ENCODE measurements at regions not wholly inside any gene's neighbourhood (a gene's known extent, or its start where the extent isn't known, plus 50 kb on each side); places are given as distances from the start of the nearest gene placed in this dataset.

DNA sequence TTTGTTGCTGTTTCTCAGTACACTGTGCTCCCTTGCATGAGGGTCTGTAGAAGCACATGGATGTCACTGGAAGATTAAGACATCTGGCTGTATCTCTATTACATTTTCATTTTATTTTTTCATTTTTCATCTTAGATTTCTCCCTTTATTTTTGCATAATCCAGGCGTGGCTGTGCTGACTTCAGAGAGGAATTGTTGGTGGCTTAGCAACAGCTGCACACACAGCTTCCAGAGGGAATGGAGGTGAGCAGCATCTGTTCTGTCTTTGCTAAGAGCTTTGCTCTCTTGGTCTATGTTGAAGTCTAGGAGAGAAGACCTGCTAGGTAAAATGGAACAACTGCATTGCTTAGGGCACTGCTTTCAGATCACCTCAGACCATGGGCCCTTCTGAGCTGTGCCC, 254.4 kb upstream of the SP4 start:
- H3K9me3 ChIP-seq (replicated peaks; ENCODE audit: control insufficient read depth, insufficient read depth, low read length), result no peaks in the 10 kb centered on the region
- CTCF ChIA-PET, result no interaction called here
- no peaks in the 10 kb centered on the region for H4K20me1 ChIP-seq (ENCODE audit: control insufficient read depth, insufficient read depth)
- in situ Hi-C loops (cut with MboI) (no loop called here), intact Hi-C loops (cut with micrococcal nuclease; ENCODE audit: unreplicated experiment) (no loop called here)
- SMC1A ChIA-PET (ENCODE audit: uncharacterized antibody, unreplicated experiment), result no interaction called here
- H2AFZ ChIP-seq (ENCODE audit: control insufficient read depth, low read depth, low read length), result no peak overlapping the region
- TF ChIP-seq, protein P1, sequence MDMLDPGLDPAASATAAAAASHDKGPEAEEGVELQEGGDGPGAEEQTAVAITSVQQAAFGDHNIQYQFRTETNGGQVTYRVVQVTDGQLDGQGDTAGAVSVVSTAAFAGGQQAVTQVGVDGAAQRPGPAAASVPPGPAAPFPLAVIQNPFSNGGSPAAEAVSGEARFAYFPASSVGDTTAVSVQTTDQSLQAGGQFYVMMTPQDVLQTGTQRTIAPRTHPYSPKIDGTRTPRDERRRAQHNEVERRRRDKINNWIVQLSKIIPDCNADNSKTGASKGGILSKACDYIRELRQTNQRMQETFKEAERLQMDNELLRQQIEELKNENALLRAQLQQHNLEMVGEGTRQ (IDR thresholded peaks at IDR 0.05; ENCODE audit: borderline replicate concordance, low read depth, low read length), result no peak
- TF ChIP-seq IKZF2 (IDR thresholded peaks at IDR 0.05) (no peak), STAT1 (conservative IDR thresholded peaks at IDR 0.05) (no peak), HCFC1 (IDR thresholded peaks at IDR 0.05; ENCODE audit: low read length) (no peak), RAD21 (IDR thresholded peaks at IDR 0.05; ENCODE audit: insufficient read depth, low read depth, low read length) (no peak), SMAD1 (IDR thresholded peaks at IDR 0.05; ENCODE audit: low read depth, partially characterized antibody) (no peak), STAT3 (IDR thresholded peaks at IDR 0.05; ENCODE audit: low read depth, low read length) (no peak), EED (IDR thresholded peaks at IDR 0.05; ENCODE audit: low read depth) (no peak), SIX5 (IDR thresholded peaks at IDR 0.05; ENCODE audit: low read depth, low read length, severe bottlenecking) (no peak), EGR1 (IDR thresholded peaks at IDR 0.05; ENCODE audit: borderline replicate concordance in 1 of 2, low read depth in 2 of 2, low read length in 2 of 2) (no peak), NR2C2 (IDR thresholded peaks at IDR 0.05; ENCODE audit: borderline replicate concordance, control insufficient read depth, insufficient read length, low read depth) (no peak), PAX8 (IDR thresholded peaks at IDR 0.05) (no peak), RCOR1 (conservative IDR thresholded peaks at IDR 0.05; ENCODE audit: low read depth, low read length) (no peak)
- TF ChIP-seq, protein P2, sequence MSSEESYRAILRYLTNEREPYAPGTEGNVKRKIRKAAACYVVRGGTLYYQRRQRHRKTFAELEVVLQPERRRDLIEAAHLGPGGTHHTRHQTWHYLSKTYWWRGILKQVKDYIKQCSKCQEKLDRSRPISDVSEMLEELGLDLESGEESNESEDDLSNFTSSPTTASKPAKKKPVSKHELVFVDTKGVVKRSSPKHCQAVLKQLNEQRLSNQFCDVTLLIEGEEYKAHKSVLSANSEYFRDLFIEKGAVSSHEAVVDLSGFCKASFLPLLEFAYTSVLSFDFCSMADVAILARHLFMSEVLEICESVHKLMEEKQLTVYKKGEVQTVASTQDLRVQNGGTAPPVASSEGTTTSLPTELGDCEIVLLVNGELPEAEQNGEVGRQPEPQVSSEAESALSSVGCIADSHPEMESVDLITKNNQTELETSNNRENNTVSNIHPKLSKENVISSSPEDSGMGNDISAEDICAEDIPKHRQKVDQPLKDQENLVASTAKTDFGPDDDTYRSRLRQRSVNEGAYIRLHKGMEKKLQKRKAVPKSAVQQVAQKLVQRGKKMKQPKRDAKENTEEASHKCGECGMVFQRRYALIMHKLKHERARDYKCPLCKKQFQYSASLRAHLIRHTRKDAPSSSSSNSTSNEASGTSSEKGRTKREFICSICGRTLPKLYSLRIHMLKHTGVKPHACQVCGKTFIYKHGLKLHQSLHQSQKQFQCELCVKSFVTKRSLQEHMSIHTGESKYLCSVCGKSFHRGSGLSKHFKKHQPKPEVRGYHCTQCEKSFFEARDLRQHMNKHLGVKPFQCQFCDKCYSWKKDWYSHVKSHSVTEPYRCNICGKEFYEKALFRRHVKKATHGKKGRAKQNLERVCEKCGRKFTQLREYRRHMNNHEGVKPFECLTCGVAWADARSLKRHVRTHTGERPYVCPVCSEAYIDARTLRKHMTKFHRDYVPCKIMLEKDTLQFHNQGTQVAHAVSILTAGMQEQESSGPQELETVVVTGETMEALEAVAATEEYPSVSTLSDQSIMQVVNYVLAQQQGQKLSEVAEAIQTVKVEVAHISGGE (CRISPR knock-in tag; IDR thresholded peaks at IDR 0.05), result no peak
- TF ChIP-seq, protein P3, sequence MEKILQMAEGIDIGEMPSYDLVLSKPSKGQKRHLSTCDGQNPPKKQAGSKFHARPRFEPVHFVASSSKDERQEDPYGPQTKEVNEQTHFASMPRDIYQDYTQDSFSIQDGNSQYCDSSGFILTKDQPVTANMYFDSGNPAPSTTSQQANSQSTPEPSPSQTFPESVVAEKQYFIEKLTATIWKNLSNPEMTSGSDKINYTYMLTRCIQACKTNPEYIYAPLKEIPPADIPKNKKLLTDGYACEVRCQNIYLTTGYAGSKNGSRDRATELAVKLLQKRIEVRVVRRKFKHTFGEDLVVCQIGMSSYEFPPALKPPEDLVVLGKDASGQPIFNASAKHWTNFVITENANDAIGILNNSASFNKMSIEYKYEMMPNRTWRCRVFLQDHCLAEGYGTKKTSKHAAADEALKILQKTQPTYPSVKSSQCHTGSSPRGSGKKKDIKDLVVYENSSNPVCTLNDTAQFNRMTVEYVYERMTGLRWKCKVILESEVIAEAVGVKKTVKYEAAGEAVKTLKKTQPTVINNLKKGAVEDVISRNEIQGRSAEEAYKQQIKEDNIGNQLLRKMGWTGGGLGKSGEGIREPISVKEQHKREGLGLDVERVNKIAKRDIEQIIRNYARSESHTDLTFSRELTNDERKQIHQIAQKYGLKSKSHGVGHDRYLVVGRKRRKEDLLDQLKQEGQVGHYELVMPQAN (conservative IDR thresholded peaks at IDR 0.05), result no peak
- no peak overlapping the region for H3K27ac ChIP-seq (ENCODE audit: control insufficient read depth, insufficient read depth)
- POLR2A ChIA-PET, result no interaction called here
- H3K36me3 ChIP-seq (ENCODE audit: control insufficient read depth in 2 of 2, insufficient read depth in 2 of 2, low read length in 1 of 2), result no peaks in the 10 kb centered on the region
- DNase-seq (ENCODE audit: low read depth, low spot score), result no peak
- H3K79me2 ChIP-seq (ENCODE audit: control insufficient read depth, insufficient read depth, low read length), result no peaks in the 10 kb centered on the region
- H3K27me3 ChIP-seq (replicated peaks in 1 of 2; ENCODE audit: control insufficient read depth in 2 of 2, insufficient read depth in 2 of 2, low read length in 1 of 2), result no peaks in the 10 kb centered on the region; a peak in 1 of 4 replicates
- no peak for ATAC-seq
- H3K4me2 ChIP-seq (ENCODE audit: control insufficient read depth, insufficient read depth), result no peak overlapping the region
- FAIRE-seq, result no peak
- RAD21 ChIA-PET (ENCODE audit: unreplicated experiment), result no interaction called here
- no peaks in the 10 kb centered on the region for H3K4me1 ChIP-seq (ENCODE audit: control insufficient read depth, insufficient read depth, low read length)
- 0% methylated on average over 1 of the region's 1 CpG for WGBS (ENCODE audit: insufficient coverage, insufficient replicate concordance, low lambda C conversion rate, missing lambda C conversion rate)
- BruUV-seq (replicated peaks), result no TSS peak
- H3K4me3 ChIP-seq, result no peak overlapping the region
- no peak overlapping the region for H3K9ac ChIP-seq (ENCODE audit: control insufficient read depth, insufficient read depth, low read length)
